ENCODE measurements at regions not wholly inside any gene's neighbourhood (a gene's known extent, or its start where the extent isn't known, plus 50 kb on each side); places are given as distances from the start of the nearest gene placed in this dataset.

DNA sequence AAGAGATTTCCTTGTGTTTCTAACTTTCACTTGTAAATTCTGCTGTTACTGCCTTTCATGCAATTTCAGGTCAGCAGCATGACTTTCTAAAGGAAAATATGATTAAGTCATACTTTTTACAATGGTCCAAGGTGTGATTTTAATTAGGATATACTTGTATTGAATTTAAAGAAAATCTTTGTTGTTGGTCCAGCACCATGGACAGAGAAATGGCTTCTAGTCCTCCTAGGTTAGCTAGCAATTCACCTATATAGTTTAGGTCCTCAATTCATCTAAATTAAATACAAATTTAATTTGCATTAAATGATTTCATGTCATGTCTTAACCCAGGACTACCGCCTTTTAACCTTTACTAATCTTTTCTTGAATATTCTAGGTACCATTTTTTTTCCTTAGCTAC, 304.9 kb upstream of the RPS6KA3 start:
- H3K27ac Mint-ChIP-seq: no peak overlapping the region
- no peaks in the 10 kb centered on the region for H3K9me3 Mint-ChIP-seq
- H3K4me1 Mint-ChIP-seq (ENCODE audit: low read depth): peaks cover 2% of the 10 kb centered on the region
- intact Hi-C loops (cut with micrococcal nuclease): no loop called here
- H3K27me3 Mint-ChIP-seq (ENCODE audit: low read depth): no peaks in the 10 kb centered on the region
- no peak overlapping the region for H3K4me3 Mint-ChIP-seq (ENCODE audit: low read depth)
- no peaks in the 10 kb centered on the region for H3K36me3 Mint-ChIP-seq (ENCODE audit: low read depth)
- no peak for DNase-seq (ENCODE audit: low spot score)

DNA sequence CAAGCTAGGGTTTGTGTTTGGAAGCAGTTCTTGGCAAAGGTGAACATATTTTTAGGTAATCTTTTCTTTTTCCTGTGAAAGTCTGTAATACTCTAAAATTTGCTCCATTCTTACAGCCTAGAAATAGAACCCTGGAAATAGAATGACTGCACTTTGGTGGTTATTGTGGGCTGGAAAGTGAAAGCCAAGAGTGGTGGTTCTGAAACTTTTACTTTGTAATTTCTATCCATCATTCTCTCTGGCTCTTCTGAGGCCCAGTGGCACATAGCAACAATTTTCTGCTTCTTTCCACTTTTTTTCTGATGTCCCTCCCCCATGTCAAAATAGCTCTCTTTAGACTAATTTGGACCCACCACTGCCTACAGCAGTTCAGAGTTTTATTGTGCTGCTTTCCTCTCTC, 300.4 kb upstream of the RPS6KA3 start:
- no peak for DNase-seq (ENCODE audit: low spot score)

DNA sequence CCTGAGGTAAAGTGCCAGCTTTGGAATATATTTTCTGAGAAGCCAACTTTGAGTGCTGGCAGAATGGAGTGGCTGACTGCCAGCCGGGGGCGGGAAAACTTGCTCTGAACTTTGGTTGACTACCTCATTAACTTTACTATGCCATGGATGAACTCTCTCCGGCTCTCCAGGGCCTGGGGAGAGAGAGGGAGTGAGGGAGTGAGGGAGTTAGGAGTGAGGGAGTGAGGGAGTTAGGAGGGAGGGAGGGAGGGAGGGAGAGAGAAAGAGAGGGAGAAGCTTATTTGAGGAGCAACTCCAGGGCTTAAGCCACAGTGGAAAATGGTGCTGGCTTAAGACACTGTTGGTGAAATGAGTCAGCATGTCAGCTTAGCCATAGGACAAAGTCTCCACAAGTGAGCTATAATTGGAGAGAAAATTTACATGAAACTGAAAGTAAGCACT, 280.9 kb upstream of the RPS6KA3 start:
- Mint-ChIP-seq H3K36me3 (ENCODE audit: low read depth) (no peaks in the 10 kb centered on the region), H3K27ac (no peak overlapping the region), H3K27me3 (ENCODE audit: low read depth) (no peaks in the 10 kb centered on the region), H3K4me1 (ENCODE audit: low read depth) (peaks cover 2% of the 10 kb centered on the region), H3K4me3 (ENCODE audit: low read depth) (no peak overlapping the region), H3K9me3 (peaks cover 6% of the 10 kb centered on the region)
- DNase-seq (ENCODE audit: low spot score): no peak
- intact Hi-C loops (cut with micrococcal nuclease): no loop called here

More for the DNA sequence above, 300.4 kb upstream of the RPS6KA3 start:
- Mint-ChIP-seq H3K36me3 (ENCODE audit: low read depth) (no peaks in the 10 kb centered on the region), H3K27me3 (ENCODE audit: low read depth) (peaks cover 5% of the 10 kb centered on the region), H3K9me3 (no peaks in the 10 kb centered on the region), H3K4me3 (ENCODE audit: low read depth) (no peak overlapping the region), H3K4me1 (ENCODE audit: low read depth) (peaks cover 2% of the 10 kb centered on the region), H3K27ac (no peak overlapping the region)
- intact Hi-C loops (cut with micrococcal nuclease): no loop called here

DNA sequence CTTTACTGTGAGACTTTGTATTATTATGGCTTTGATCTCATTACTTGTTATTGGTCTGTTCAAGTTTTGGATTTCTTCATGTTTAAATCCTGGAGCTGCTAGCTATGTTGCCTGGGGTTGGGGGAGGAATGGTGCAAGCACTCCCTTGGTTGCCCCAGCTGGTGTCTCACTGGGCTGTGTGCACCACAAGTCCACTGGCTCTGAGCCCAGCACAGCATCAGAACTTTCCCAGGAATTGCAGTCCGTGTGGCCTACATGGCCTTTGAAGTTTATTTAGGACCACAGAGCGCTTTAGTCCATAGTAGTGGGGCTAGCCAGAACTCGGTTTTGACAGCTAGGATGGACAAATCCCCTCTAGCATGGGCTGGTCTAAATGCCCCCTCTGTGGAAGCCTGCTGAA, 278.8 kb upstream of the RPS6KA3 start:
- Mint-ChIP-seq H3K27ac (no peak overlapping the region), H3K4me1 (ENCODE audit: low read depth) (peaks cover 2% of the 10 kb centered on the region), H3K36me3 (ENCODE audit: low read depth) (no peaks in the 10 kb centered on the region), H3K27me3 (ENCODE audit: low read depth) (no peaks in the 10 kb centered on the region), H3K9me3 (peaks cover 18% of the 10 kb centered on the region), H3K4me3 (ENCODE audit: low read depth) (no peak overlapping the region)
- intact Hi-C loops (cut with micrococcal nuclease): no loop called here
- DNase-seq (ENCODE audit: low spot score): no peak

DNA sequence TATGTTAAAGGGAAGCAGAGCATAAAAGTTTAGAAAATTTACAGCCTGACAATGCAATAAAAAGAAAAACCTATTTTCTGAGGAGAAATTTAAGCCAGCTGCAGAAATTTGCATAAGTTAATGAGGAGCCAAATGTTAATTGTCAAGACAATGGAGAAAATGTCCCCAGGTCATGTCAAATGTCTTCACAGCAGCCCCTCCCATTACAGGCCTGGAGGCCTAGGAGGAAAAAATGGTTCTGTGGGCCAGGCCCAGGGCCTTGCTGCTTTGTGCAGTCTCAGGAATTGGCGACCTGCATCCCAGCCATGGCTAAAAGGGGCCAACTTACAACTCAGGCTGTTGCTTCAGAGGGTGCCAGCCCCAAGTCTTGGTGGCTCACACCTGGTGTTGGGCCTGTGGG, 275.4 kb upstream of the RPS6KA3 start:
- H3K4me1 Mint-ChIP-seq (ENCODE audit: low read depth): no peaks in the 10 kb centered on the region
- H3K27me3 Mint-ChIP-seq (ENCODE audit: low read depth): peaks cover 2% of the 10 kb centered on the region
- no peak overlapping the region for H3K27ac Mint-ChIP-seq
- peaks cover 21% of the 10 kb centered on the region for H3K9me3 Mint-ChIP-seq
- H3K36me3 Mint-ChIP-seq (ENCODE audit: low read depth): no peaks in the 10 kb centered on the region
- DNase-seq (ENCODE audit: low spot score): no peak
- intact Hi-C loops (cut with micrococcal nuclease): no loop called here
- no peak overlapping the region for H3K4me3 Mint-ChIP-seq (ENCODE audit: low read depth)

DNA sequence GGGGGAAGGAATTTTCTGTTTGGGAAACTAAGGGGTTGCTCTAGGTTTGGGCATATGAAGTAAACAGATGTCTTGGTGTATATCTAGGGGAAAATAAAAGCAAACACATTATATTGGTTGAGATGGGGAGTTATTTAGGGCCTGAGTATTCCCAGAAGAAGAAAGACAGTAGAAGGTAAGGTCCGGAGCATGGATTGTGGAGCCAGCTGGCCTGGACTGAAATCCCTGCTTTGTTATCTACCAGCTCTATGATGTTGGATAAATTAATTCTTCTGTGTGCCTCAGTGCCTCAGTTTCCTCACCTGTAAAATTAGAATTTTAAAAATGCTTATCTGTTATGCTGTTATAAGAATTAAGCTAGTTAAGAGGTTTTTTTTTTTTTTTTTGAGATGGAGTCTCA, 272.3 kb upstream of the RPS6KA3 start:
- H3K27me3 Mint-ChIP-seq (ENCODE audit: low read depth): peaks cover 19% of the 10 kb centered on the region
- peaks cover 21% of the 10 kb centered on the region for H3K9me3 Mint-ChIP-seq
- no peaks in the 10 kb centered on the region for H3K36me3 Mint-ChIP-seq (ENCODE audit: low read depth)
- no peak overlapping the region for H3K4me3 Mint-ChIP-seq (ENCODE audit: low read depth)
- no peak overlapping the region for H3K27ac Mint-ChIP-seq
- H3K4me1 Mint-ChIP-seq (ENCODE audit: low read depth): no peaks in the 10 kb centered on the region
- intact Hi-C loops (cut with micrococcal nuclease): loop anchor here (10.0 kb wide), 1 partner anchor 146 kb away; no protein-coding TSS in a partner anchor
- DNase-seq (ENCODE audit: low spot score): no peak

DNA sequence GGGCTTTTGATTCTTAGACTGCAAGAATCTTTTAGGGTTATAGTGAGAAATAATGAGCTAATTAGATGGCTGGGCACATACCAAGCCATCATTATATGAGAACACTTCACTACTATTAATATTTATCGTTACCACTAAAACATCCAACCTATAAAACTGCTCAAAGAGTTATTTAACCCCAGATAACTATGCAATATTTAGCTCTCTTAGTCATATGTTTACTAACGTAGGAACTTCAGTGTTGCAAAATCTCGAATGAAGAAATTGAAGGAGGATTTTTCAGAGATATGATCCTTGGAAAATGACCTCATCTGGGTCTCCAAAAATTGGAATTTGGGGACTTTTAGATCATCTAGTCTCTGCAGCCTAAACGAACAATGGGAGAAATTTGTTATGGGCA, 265.0 kb upstream of the RPS6KA3 start:
- H3K4me1 Mint-ChIP-seq (ENCODE audit: low read depth): peaks cover 8% of the 10 kb centered on the region
- H3K27me3 Mint-ChIP-seq (ENCODE audit: low read depth): peaks cover 52% of the 10 kb centered on the region

DNA sequence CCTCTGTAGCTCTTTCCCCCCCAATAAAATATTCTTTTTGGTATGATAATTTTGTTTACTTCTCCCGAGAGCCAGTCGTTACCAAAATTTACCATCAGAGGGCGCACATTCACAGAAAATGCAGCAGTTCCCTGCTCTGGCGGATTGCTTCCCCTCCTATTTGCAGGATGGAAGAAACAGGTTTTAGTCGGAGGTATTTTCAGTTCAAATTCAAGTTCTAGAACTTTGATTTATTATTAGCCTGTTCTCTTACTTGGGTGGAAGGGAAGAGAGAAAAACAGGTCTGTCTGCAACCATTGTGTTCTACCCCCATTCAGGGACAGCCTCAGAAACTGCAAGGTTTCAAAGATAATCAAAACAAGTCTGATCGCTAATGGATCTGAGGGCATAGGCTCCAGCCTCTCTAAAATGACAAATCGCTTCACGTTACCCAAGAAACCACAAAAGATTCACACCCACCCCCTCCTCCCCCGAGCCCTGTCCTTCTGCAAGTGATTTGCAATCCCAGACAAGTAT, 263.8 kb upstream of the RPS6KA3 start:
- H3K36me3 Mint-ChIP-seq (ENCODE audit: low read depth): no peaks in the 10 kb centered on the region
- peak; percentile 15 for DNase-seq (ENCODE audit: low spot score)
- intact Hi-C loops (cut with micrococcal nuclease): loop anchor here (5.0 to 10.0 kb wide), 2 partner anchors 154 to 952 kb away; no protein-coding TSS in a partner anchor
- H3K4me1 Mint-ChIP-seq (ENCODE audit: low read depth): peaks cover 8% of the 10 kb centered on the region
- H3K27me3 Mint-ChIP-seq (ENCODE audit: low read depth): peaks cover 48% of the 10 kb centered on the region
- H3K4me3 Mint-ChIP-seq (ENCODE audit: low read depth): no peak overlapping the region
- no peak overlapping the region for H3K27ac Mint-ChIP-seq
- no peaks in the 10 kb centered on the region for H3K9me3 Mint-ChIP-seq

More for the DNA sequence above, 265.0 kb upstream of the RPS6KA3 start:
- no peaks in the 10 kb centered on the region for H3K36me3 Mint-ChIP-seq (ENCODE audit: low read depth)
- intact Hi-C loops (cut with micrococcal nuclease): loop anchor here (5.0 to 10.0 kb wide), 2 partner anchors 153 to 951 kb away; no protein-coding TSS in a partner anchor
- no peak for DNase-seq (ENCODE audit: low spot score)
- H3K27ac Mint-ChIP-seq: no peak overlapping the region
- H3K4me3 Mint-ChIP-seq (ENCODE audit: low read depth): no peak overlapping the region
- H3K9me3 Mint-ChIP-seq: no peaks in the 10 kb centered on the region

DNA sequence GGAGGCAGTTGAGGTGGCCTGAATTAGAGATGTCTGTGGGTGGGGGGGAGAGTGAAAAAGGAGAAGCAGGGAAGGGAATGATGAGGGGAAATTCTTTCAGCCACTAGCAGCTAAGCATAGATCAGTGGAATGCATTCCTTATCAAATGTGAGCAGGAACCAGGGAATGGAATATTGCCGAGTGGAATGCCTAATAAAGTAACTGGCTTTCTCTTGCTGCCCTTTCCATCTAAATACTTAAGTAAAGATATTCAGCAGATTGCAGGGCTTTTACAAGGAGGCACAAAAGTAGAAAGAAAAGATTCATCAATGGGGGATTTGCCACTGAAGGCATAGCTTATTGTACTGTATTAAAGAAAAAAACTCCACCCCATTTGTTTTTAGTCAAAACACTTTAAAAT, 263.0 kb upstream of the RPS6KA3 start:
- no peak overlapping the region for H3K4me3 Mint-ChIP-seq (ENCODE audit: low read depth)
- H3K4me1 Mint-ChIP-seq (ENCODE audit: low read depth): peaks cover 8% of the 10 kb centered on the region
- intact Hi-C loops (cut with micrococcal nuclease): loop anchor here (2.0 to 10.0 kb wide), 6 partner anchors 155 to 1415 kb away; partner anchors contain the start of genes CNKSR2 and SMS
- no peak overlapping the region for H3K27ac Mint-ChIP-seq
- H3K36me3 Mint-ChIP-seq (ENCODE audit: low read depth): no peaks in the 10 kb centered on the region
- DNase-seq (ENCODE audit: low spot score): no peak
- H3K9me3 Mint-ChIP-seq: no peaks in the 10 kb centered on the region
- peaks cover 42% of the 10 kb centered on the region for H3K27me3 Mint-ChIP-seq (ENCODE audit: low read depth)

DNA sequence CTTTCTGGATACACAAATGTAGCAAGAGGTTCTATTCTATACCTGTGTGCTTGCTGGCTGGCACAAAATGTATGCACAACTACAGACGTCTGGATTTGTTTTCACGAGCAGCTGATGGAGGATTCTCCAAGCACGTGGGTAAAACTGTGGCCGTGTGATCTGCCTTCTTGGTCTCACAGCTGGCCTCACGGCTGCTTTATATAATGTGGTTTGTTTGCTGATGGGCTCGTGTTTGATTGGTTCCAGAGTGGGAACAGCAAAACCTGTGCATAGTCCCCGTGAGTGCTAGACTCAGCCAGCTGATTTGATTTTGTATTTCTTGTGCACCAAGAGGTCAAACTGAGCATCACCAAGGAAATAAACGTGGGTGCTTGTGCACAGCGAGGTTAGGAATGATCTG, 262.6 kb upstream of the RPS6KA3 start:
- Mint-ChIP-seq H3K9me3 (peaks cover 1% of the 10 kb centered on the region), H3K27me3 (ENCODE audit: low read depth) (peaks cover 41% of the 10 kb centered on the region), H3K4me1 (ENCODE audit: low read depth) (peaks cover 10% of the 10 kb centered on the region), H3K4me3 (ENCODE audit: low read depth) (no peak overlapping the region), H3K36me3 (ENCODE audit: low read depth) (peaks cover 2% of the 10 kb centered on the region), H3K27ac (no peak overlapping the region)
- intact Hi-C loops (cut with micrococcal nuclease): loop anchor here (2.0 to 10.0 kb wide), 4 partner anchors 277 to 1416 kb away; partner anchors contain the start of genes CNKSR2 and SMS
- no peak for DNase-seq (ENCODE audit: low spot score)

DNA sequence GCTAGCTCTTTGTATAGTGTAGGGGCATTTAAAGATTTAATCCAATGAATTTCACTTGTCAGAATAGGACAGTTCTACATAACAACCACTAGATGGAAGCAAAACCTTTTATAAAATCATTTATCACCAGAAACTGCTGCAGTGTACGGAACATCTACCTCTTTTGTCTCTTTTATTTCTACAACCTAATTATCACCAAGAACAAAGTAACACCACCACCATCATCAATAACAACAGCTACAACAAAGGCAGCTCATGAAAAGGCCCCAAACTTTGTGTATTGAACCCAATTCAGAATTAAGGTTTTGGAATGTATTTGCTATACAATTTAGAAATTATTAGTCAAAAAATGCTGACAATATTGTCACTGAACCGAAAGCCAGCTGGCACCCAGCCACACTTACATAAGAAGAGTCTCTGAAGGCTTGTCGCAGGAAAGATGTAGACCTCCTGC, 260.9 kb upstream of the RPS6KA3 start:
- no peak overlapping the region for H3K27ac Mint-ChIP-seq
- DNase-seq (ENCODE audit: low spot score): no peak
- peaks cover 21% of the 10 kb centered on the region for H3K4me1 Mint-ChIP-seq (ENCODE audit: low read depth)
- intact Hi-C loops (cut with micrococcal nuclease): loop anchor here (2.0 to 10.0 kb wide), 4 partner anchors 275 to 1417 kb away; partner anchors contain the start of genes CNKSR2 and SMS
- H3K27me3 Mint-ChIP-seq (ENCODE audit: low read depth): peaks cover 28% of the 10 kb centered on the region
- peaks cover 5% of the 10 kb centered on the region for H3K36me3 Mint-ChIP-seq (ENCODE audit: low read depth)
- no peak overlapping the region for H3K4me3 Mint-ChIP-seq (ENCODE audit: low read depth)
- H3K9me3 Mint-ChIP-seq: peaks cover 6% of the 10 kb centered on the region

DNA sequence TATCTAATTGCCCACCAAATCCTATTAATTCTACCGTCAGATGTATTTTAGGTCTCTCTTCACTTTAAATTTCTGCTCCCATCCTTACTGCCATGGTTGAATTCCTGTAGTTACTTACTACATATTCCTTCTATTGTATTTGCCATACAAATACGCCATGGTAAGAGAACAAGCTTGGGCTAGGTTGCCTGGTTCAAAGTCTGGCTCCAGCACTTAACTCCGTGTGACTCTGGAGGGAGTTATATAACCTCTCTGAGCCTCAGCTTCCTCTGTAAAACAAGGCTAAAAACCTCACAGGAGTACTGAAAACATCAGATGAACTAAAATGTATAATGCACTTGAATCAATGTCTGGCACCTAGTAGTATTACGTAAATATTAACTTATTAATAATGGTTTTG, 260.3 kb upstream of the RPS6KA3 start:
- no peak for DNase-seq (ENCODE audit: low spot score)
- Mint-ChIP-seq H3K4me3 (ENCODE audit: low read depth) (no peak overlapping the region), H3K36me3 (ENCODE audit: low read depth) (peaks cover 5% of the 10 kb centered on the region), H3K4me1 (ENCODE audit: low read depth) (peaks cover 21% of the 10 kb centered on the region), H3K27ac (no peak overlapping the region), H3K9me3 (peaks cover 6% of the 10 kb centered on the region), H3K27me3 (ENCODE audit: low read depth) (peaks cover 27% of the 10 kb centered on the region)
- intact Hi-C loops (cut with micrococcal nuclease): loop anchor here (5.0 to 10.0 kb wide), 3 partner anchors 275 to 1418 kb away; partner anchors contain the start of genes CNKSR2 and SMS

DNA sequence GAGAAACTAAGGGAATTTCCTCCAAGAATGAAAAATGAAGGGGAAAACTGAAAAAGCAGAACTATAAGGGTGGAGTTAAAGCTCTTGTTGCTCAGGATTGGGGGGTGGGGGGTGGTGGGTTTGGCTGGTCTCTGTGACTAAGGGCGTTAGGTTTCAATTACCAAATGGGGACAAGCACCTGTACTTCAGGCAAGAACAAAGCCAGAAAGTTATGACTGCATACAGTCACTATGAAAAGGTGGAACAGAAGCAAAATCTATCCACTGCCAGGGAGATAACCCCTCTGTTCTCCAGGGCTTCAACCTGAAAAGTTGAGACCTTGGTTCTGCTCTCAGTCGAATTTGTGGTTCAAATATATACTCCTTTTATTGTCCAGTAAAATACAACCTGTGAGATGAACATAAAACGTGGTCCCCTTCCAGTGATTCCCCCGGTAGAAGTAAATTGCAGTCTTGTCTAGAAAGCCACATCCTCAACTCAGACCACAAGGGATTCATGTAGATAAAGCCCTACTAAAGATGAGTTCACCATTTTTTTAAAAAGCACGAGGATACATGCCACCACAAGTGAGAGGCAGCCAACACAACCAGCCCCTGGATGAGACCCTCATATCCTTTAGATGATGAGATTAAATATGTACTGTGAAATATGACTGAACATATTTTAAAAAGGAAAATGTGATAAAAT, 257.1 kb upstream of the RPS6KA3 start:
- peaks cover 33% of the 10 kb centered on the region for H3K27me3 Mint-ChIP-seq (ENCODE audit: low read depth)
- H3K36me3 Mint-ChIP-seq (ENCODE audit: low read depth): peaks cover 5% of the 10 kb centered on the region
- intact Hi-C loops (cut with micrococcal nuclease): loop anchor here (1.0 to 10.0 kb wide), 3 partner anchors 7 to 1421 kb away; partner anchors contain the start of genes CNKSR2 and SMS
- peaks cover 25% of the 10 kb centered on the region for H3K4me1 Mint-ChIP-seq (ENCODE audit: low read depth)
- H3K27ac Mint-ChIP-seq: peak overlapping the region; percentile 58
- no peak for DNase-seq (ENCODE audit: low spot score)
- H3K9me3 Mint-ChIP-seq: peaks cover 6% of the 10 kb centered on the region
- no peak overlapping the region for H3K4me3 Mint-ChIP-seq (ENCODE audit: low read depth)

Data from activated T-helper 2 cell treated with anti-CD3 and anti-CD28 coated beads, Interferon-gamma antibody, Interleukin-2, Interleukin-4, amounts not matched to agents 10 μg/mL and 5 μg/mL and 100 μg/mL, durations not matched to agents 14 hours and 24 hours and 36 hours (primary cell).